Endometrium (tissue), 2 donors: ENCODE measurements at regions not wholly inside any gene's neighbourhood (a gene's known extent, or its start where the extent isn't known, plus 50 kb on each side); places are given as distances from the start of the nearest gene placed in this dataset.
"Not testable (repeated sequence)": the region's sequence is repeated elsewhere in the genome, so short reads cannot be mapped to it uniquely, and the experiment has no call there.

Source experiments
- FAIRE-seq: peaks from 2 replicates; lab custom pipeline; 2012; peaks lifted over from hg19 to GRCh38; lab: Jason Lieb, UNC
- donor health status: control.
- donor health status: control.

- FAIRE-seq = no peak
Measured at GRCh38 chrX:69062493-69062892, 102.8 kb downstream of the PJA1 start.

DNA sequence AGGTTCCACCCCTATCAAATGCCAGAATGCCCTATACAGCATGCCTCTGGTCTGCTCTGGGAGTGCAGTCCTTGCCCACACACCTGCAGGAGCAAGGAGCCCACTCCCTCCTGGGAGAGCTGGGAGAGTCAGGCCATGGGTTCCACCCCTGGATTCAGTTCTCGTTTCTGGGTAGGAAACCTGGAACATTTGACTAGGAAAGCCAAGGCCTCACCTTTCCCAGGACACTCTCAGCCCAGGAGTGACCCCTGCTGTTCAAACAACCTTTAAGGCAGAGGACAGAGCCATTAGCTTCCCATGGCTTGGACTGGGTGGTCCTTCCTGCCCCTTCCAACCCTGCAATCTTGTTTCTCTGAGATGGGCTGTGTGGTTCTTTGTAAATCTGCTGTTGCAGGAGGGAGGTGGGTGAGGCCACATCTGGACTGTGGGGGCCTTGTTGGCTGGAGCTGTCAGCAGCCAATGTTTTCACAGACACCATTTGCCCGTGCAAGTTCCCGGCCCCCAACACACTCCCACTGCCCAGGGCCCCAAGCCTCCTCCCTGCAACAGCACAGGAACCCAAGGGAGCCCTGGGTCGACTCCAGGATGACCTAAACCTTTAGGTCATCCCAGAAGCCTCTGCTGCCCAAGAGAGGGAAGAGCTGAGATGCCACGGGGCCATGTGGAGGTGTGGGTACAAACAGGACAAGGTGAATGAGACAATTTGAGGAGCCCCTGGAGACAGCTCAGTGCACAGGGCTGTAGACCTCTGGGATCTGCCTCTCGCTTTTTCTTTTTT is 104.4 kb downstream of the PJA1 start:
- no peak for FAIRE-seq

DNA sequence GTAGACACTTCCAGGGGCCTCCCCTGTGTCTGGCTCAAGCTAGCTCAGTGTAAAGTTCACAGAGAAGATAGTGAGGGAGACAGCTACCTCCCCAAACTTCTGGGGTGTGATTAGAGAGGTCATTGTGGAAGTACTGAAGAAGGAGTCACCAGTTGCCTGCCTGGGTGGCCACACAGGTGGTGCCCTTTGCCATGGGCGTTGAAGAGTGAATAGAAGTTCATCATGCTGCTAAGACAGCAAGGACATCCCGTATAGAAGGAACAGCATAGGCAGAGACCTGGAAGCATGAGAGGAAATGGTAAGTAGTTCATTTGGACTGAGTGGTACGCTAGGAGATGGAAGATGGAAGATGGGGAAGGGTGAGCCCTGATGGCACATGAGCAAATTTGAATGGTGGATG is 110.1 kb downstream of the PJA1 start:
- no peak for FAIRE-seq

- FAIRE-seq = not testable (repeated sequence)
Measured at GRCh38 chrX:69054497-69054896, 110.8 kb downstream of the PJA1 start.

DNA sequence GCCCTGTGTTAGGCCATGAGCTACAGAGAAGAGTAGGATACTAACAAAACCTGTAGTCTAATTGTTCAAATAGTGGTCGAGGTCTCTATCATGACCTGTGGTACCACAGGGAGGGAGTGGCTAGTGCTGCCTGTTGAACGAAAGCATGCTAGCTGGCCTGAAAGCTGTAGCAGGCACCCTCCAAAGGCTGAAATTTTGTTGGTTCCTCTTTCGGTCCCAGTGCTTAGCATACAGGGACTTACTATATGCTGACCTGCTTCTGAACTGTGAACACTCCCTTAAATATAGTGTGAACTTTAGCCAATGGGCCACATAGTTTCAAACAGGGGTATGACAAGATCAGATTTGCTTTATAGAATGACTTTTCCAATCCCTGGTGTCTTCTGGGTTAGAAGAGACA is 113.4 kb downstream of the PJA1 start:
- FAIRE-seq = no peak

DNA sequence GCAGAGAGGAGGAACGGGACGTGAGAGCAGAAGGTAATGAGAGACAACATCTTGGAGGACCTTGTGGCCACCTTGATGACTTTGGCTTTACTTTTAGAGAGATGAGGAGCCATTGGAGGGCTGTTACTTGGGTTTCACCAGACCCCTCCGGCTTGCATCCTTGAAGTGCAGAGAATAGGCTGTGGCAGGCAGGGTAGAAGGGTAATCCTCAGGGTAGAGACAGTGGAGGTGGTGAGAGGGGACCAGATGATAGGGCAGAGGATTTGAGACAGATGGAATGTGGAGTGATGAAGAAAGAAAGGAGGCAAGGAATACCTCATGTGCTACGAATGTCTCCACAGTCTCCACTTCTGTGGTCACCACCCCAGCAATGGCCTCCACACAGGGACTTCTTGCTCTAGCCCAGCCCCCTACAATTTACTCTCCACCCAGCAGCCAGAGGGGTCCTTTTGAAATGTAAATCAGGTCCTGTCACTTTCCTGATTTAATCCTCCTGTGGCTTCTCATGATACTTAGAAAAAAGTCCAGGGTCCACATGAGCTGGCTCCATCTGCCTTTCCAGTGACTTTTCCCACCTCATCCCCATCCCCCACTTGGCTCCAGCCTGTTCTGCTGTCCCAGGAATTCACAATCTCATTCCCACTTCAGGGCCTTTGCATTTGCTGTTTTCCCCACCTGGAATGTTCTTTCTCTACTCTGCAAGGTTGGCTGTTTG is 115.0 kb downstream of the PJA1 start:
- no peak for FAIRE-seq

DNA sequence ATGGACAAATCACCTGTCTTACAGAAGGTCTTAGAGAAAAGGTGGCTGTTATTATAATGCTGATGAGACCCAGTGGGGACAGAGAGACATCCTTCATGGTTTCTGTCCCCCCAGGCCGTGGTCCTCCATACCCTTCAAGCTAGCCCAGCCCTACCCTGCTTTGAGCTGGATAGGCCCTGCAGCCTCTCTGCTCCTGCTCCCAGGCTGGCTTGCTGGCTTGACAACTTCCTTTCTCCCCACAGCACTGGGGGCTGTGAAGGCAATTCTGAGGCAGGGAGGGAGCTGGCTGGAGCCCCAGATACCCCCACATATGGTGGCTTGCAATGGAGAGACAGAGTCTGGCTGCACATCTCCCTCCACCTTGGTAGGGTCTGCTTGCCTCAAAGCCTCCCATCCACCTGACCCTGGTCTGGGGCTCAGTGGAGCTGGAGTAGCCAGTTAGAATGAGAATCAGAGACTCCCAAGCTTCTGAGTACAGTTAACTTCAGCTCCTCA is 118.2 kb downstream of the PJA1 start:
- FAIRE-seq = no peak

DNA sequence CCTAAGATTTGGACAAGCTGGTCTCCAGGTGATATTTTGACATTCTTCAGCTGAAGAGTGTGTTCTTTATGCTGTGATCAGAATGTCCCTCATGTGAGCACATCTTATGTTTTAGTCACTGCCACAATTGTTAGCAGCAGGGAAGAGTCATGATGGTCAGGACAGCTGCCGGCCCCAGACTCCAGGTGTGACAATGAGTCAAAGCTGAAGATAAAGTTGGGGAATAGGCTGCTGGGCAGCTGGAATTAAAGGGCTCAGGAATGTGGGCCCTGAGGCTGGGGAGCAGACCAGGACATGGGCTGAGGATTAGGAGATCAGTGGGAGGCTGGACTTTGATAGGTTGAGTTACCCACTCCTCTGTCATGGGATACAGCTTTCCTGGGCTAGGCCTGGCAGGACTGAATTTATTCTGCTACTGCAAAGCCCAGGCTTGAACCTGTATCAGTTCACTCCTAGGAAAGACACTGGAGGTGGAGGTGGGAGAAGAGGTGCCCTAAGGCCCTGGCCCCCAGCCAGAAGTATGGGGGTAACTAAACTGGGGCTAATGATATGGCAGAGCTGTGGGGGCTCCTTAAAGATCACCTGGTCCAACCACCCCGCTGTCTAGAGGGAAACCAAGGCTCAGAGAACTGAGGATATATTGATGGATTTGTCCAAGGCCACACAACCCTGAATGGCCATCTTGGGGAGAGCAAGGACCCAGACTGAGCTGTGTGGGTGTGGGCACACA is 119.5 kb downstream of the PJA1 start:
- FAIRE-seq = no peak

- FAIRE-seq = no peak
Measured at GRCh38 chrX:69038816-69039215, 126.4 kb downstream of the PJA1 start.

- no peak for FAIRE-seq
Measured at GRCh38 chrX:69038188-69038587, 127.1 kb downstream of the PJA1 start.

GRCh38 chrX:69037786-69038185 is 127.5 kb downstream of the PJA1 start:
- FAIRE-seq = no peak

GRCh38 chrX:69036674-69037573 is 128.3 kb downstream of the PJA1 start:
- FAIRE-seq = no peak

- no peak for FAIRE-seq
Measured at GRCh38 chrX:69034451-69034850, 130.8 kb downstream of the PJA1 start.

DNA sequence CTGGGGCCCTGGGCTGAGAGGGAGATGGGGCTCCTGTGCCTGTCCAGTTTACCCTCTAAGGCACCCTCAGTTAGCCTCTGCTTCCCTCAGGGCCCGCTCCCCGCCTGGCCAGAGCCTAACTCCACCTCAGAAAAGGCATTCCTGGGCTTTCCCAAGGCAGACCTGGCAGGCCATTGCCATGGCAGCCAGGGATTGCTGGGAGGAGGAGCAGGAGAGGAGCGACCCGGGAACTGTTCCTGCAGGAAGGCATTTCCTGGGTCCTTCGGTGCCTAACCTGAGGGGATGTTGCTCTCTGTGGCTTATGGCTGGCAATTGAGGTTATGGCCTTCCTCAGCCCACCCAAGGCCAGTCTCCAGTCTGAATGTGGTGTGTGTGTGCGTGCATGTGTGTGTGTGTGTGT is 131.3 kb downstream of the PJA1 start:
- no peak for FAIRE-seq

GRCh38 chrX:69032601-69033000 is 132.7 kb downstream of the PJA1 start:
- no peak for FAIRE-seq

DNA sequence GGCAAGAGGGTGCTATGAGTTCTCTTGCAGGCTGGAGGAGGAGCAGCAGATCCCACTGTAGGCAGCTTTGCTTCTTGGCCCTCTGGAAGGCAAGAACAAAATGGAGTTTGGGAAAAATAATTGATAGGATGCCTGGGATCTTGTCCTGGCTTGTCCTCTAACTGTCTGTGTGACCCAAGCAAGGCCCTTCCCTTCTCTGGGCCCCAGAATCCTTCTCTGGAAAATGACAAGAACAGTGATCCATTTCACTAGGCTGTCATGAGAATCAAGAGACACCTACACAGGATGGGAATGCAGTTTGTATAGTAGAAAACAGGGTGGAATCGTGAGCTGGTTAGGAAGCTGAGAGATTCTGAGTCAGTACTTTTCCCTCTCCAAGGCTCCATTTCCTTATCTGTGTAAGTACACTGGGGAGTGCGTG is 133.3 kb downstream of the PJA1 start:
- no peak for FAIRE-seq

- no peak for FAIRE-seq
Measured at GRCh38 chrX:69031181-69031580, 134.1 kb downstream of the PJA1 start.

- no peak for FAIRE-seq
Measured at GRCh38 chrX:69029771-69030170, 135.5 kb downstream of the PJA1 start.

DNA sequence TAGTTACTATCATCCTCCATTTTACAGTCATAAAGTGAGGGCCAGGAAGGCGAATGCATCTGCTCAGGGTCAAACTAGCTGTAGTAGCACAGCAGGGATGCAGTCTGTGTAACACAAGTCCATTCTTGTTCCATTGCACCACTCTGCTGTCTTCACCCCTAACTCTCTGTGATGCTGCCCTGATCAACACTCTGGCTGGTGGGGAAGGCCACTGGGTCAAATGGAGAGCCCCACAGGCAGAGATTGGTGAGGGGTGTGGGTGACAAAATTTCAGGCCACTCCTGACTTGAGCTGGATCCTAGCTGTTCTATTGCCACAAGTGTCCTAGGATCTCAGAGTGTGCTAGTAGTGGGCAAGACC is 136.5 kb downstream of the PJA1 start:
- FAIRE-seq = no peak

DNA sequence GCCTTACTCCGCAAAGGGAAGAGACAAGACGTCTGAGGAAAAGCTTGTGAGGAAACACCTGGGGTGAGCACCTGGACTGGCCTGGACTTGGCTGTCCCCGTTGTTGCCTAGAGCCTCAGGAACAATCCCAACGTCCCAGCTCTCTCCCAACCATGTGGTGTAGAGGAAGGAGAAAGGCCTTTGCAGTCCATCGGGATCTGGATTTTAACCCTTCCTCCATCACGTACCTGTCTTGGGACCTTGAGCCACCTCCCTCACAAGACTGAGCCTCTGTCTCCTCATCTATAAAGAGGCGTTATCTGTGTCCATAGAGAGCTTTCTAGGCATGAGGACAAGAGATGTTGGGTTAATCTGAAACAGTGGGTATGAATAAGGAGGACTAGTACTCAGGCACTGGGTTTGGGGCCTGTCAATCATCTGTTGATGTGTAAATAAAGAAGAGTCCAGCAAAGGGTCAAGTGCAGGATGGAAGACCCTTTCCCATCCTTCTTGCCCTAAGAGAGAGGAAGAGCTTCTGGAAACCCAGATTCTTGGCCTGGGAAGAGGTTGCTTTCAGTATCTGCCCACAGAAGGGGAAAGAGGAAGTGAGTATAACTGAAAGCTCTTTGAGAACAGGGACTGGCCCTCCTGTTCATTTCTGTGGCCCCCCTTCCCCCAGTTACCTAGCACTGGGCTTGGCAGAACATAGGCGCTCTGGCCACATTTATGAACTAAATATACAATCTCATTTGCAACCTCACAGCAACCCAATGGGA is 137.1 kb downstream of the PJA1 start:
- FAIRE-seq = no peak
